GM12873 (cell line): ENCODE measurements at regions not wholly inside any gene's neighbourhood (a gene's known extent, or its start where the extent isn't known, plus 50 kb on each side); places are given as distances from the start of the nearest gene placed in this dataset.

Experiments used
- CTCF ChIP-seq: IDR thresholded peaks from 2 replicates; pipeline ENCODE4 v1.5.1; 2012; ENCODE audit warnings: low read depth, mild to moderate bottlenecking, moderate library complexity, low read length, control low read depth; ENCODE audit not compliant: insufficient read depth; ENCODE audit errors: missing control alignments

- TF ChIP-seq CTCF, result no peak
Measured at GRCh38 chr13:34356686-34357434, 538.9 kb downstream of the RFC3 start.

- no peak for TF ChIP-seq CTCF
Measured at GRCh38 chr13:34357435-34358232, 539.7 kb downstream of the RFC3 start.

- TF ChIP-seq CTCF, result no peak
Measured at GRCh38 chr13:34358811-34359513, 541.0 kb downstream of the RFC3 start.

DNA sequence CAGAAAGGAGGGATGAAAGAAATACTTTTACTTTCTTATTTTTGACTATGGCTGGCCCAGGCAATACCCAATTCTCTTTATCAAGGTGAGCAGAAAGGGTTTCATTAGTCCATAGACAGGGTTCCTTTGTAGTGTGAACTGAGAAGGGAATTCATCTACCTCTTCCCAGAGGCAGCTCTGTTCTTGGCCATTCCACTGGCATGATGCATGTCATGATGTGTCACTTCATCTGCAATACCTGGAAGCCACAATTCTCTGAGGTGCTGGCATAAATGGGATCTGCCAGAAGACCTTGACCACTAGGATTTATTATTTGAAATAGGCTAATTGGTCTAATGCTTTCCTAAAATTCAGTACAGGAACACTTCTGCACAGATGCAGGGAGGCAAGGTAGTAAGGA, 542.8 kb downstream of the RFC3 start:
- no peak for TF ChIP-seq CTCF

- no peak for TF ChIP-seq CTCF
Measured at GRCh38 chr13:34361560-34361959, 543.6 kb downstream of the RFC3 start.

DNA sequence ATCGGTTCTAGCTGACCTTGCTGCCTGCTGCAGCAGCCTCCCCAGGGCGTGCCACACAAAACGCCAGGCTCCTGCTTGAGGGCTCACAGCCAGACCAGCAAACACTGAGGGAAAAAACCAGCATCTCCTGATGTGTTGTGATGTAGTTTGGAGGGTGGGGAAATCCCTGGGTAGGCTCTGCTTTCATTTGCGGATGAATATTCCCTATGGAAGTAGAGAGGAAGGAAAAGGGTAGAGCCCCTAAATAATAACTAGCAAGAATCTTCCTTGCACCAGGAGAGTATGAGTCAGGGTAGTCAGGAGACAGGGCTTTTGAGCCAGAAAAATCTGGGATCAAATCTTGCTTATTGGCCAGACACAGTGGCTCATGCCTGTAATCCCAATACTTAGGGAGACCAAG, 545.3 kb downstream of the RFC3 start:
- no peak for TF ChIP-seq CTCF

DNA sequence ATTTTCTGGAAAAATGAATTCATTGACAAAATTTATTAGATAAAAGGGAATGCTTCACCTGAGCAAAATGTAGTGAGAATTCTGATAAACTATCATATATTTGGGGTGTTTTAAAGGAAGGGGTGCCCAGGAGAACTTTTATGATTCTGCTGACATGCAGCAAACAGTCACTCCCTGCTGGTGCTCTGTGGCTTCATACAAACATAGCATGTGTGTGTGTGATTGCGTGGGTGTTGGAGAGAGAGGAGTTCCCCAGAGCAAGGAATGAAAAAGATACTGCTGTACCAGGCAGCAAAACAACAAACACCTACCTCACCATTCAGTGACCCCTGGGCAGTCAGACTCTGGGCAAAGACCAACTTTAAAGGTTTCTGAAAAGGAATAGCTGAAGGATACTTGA, 546.7 kb downstream of the RFC3 start:
- TF ChIP-seq CTCF, result no peak
